OCI-LY3 (cell line): ENCODE measurements at regions not wholly inside any gene's neighbourhood (a gene's known extent, or its start where the extent isn't known, plus 50 kb on each side); places are given as distances from the start of the nearest gene placed in this dataset.

Experiments used
- H2AFZ ChIP-seq: fragments of 200-600, 300-600 bp; shearing (Covaris generic); 2 replicates; pipeline ENCODE4 v1.6.0; 2014; ENCODE audit warnings: antibody characterized with exemption, low read depth, low read length
- H3K27ac ChIP-seq: fragments of 200-600, 300-600 bp; sonication (generic); 2 replicates; pipeline ENCODE4 v1.5.1; 2014; ENCODE audit warnings: mild to moderate bottlenecking, low read length, moderate library complexity, mixed read lengths
- H3K27me3 ChIP-seq: fragments of 200-600, 300-600 bp; sonication (generic); 2 replicates; pipeline ENCODE4 v1.6.1; 2014; ENCODE audit warnings: low read depth, low read length, mixed read lengths
- H3K36me3 ChIP-seq: fragments of 200-600, 300-600 bp; sonication (generic); replicated peaks from 2 replicates; pipeline ENCODE3; 2014; ENCODE audit warnings: low read depth, low read length, mixed read lengths
- H3K4me1 ChIP-seq: fragments of 300-600, 200-600 bp; sonication (generic); 2 replicates; pipeline ENCODE4 v1.6.1; 2014; ENCODE audit warnings: low read length, mixed read lengths
- H3K4me2 ChIP-seq: fragments of 200-600, 300-600 bp; sonication (generic); 2 replicates; pipeline ENCODE4 v1.6.1; 2014; ENCODE audit warnings: low read length, mixed read lengths
- H3K4me3 ChIP-seq: fragments of 300-600, 200-600 bp; sonication (generic); 2 replicates; pipeline ENCODE4 v1.5.1; 2014; ENCODE audit warnings: antibody characterized with exemption, mild to moderate bottlenecking, low read length, moderate library complexity
- H3K79me2 ChIP-seq: fragments of 300-600, 200-600 bp; shearing (Covaris generic); 2 replicates; pipeline ENCODE4 v1.6.1; 2014; ENCODE audit warnings: mild to moderate bottlenecking, low read length, mixed read lengths
- H3K9ac ChIP-seq: fragments of 300-600, 200-600 bp; shearing (Covaris generic); 2 replicates; pipeline ENCODE4 v1.6.0; 2014; ENCODE audit warnings: mild to moderate bottlenecking, low read length, moderate library complexity
- H3K9me3 ChIP-seq: fragments of 200-600, 300-600 bp; shearing (Covaris generic); 2 replicates; pipeline ENCODE4 v1.6.1; 2014; ENCODE audit warnings: low read length, mixed read lengths; ENCODE audit not compliant: insufficient read depth
- H4K20me1 ChIP-seq: fragments of 200-600, 300-600 bp; sonication (generic); 2 replicates; pipeline ENCODE4 v1.6.1; 2016; ENCODE audit warnings: low read length, mixed read lengths; ENCODE audit not compliant: insufficient read depth
- CTCF ChIP-seq: fragments of 200-600, 300-600 bp; sonication (generic); IDR thresholded peaks from 2 replicates; pipeline ENCODE4 v1.5.1; 2014; ENCODE audit warnings: antibody characterized with exemption, low read length, low read depth
- EZH2phosphoT487 ChIP-seq: fragments of 200-600 bp; shearing (Covaris generic); IDR thresholded peaks from 2 replicates; pipeline ENCODE4 v1.6.1; 2018; ENCODE audit warnings: antibody characterized with exemption, mixed run types, low read depth

GRCh38 chr5:25427240-25427639 is 782.5 kb upstream of the CDH10 start:
- TF ChIP-seq EZH2phosphoT487 = no peak
- no peak for TF ChIP-seq CTCF
- Histone ChIP-seq H3K79me2 (no peaks in the 10 kb centered on the region), H4K20me1 (no peaks in the 10 kb centered on the region), H3K9ac (no peak overlapping the region), H3K4me1 (no peaks in the 10 kb centered on the region), H3K27me3 (no peaks in the 10 kb centered on the region), H2AFZ (no peak overlapping the region), H3K4me2 (no peak overlapping the region), H3K9me3 (no peaks in the 10 kb centered on the region), H3K4me3 (no peak overlapping the region), H3K27ac (no peak overlapping the region), H3K36me3 (no peaks in the 10 kb centered on the region)

DNA sequence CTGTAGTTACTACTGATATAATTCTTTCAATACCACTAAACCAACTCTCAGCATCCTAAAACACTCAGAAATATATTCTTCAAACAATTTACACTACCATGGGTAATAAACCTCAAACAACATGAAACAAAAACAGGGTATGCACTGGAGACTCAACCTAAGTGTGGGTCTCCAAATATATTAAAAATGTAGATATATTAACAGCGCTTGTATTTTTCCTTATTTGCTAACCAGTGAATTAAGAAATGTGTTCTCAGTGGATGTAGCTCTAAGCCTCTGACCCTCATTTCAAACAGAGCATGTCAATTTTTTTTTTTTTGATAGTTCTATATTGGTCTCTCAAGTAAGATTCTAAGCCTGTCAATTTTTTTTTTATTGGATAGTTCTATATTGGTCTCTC is 778.5 kb upstream of the CDH10 start:
- TF ChIP-seq CTCF (no peak), EZH2phosphoT487 (no peak)

GRCh38 chr5:25419684-25420083 is 774.9 kb upstream of the CDH10 start:
- Histone ChIP-seq H4K20me1 (no peaks in the 10 kb centered on the region), H3K4me3 (no peak overlapping the region), H3K79me2 (no peaks in the 10 kb centered on the region), H3K4me1 (no peaks in the 10 kb centered on the region), H3K9me3 (no peaks in the 10 kb centered on the region), H3K9ac (no peak overlapping the region), H3K27ac (no peak overlapping the region), H3K4me2 (no peak overlapping the region), H3K27me3 (no peaks in the 10 kb centered on the region), H3K36me3 (no peaks in the 10 kb centered on the region), H2AFZ (no peak overlapping the region)
- TF ChIP-seq EZH2phosphoT487 = no peak
- no peak for TF ChIP-seq CTCF

More for the DNA sequence above, 778.5 kb upstream of the CDH10 start:
- Histone ChIP-seq H3K36me3 (no peaks in the 10 kb centered on the region), H3K4me2 (no peak overlapping the region), H3K79me2 (no peaks in the 10 kb centered on the region), H3K4me3 (no peak overlapping the region), H3K4me1 (no peaks in the 10 kb centered on the region), H4K20me1 (no peaks in the 10 kb centered on the region), H2AFZ (no peak overlapping the region), H3K9ac (no peak overlapping the region), H3K27me3 (no peaks in the 10 kb centered on the region), H3K27ac (no peak overlapping the region), H3K9me3 (no peaks in the 10 kb centered on the region)

- Histone ChIP-seq H3K9me3 (no peaks in the 10 kb centered on the region), H3K4me2 (no peak overlapping the region), H3K9ac (no peak overlapping the region), H3K79me2 (no peaks in the 10 kb centered on the region), H3K4me1 (no peaks in the 10 kb centered on the region), H3K27me3 (no peaks in the 10 kb centered on the region), H3K4me3 (no peak overlapping the region), H3K27ac (no peak overlapping the region), H4K20me1 (no peaks in the 10 kb centered on the region), H3K36me3 (no peaks in the 10 kb centered on the region), H2AFZ (no peak overlapping the region)
- TF ChIP-seq CTCF (no peak), EZH2phosphoT487 (no peak)
Observed at GRCh38 chr5:25418978-25419377, 774.2 kb upstream of the CDH10 start.
